GM12873 (cell line): ENCODE measurements at regions not wholly inside any gene's neighbourhood (a gene's known extent, or its start where the extent isn't known, plus 50 kb on each side); places are given as distances from the start of the nearest gene placed in this dataset.

ENCODE experiments used
- CTCF ChIP-seq: IDR thresholded peaks from 2 replicates; pipeline ENCODE4 v1.5.1; 2012; ENCODE audit warnings: low read depth, mild to moderate bottlenecking, moderate library complexity, low read length, control low read depth; ENCODE audit not compliant: insufficient read depth; ENCODE audit errors: missing control alignments

- TF ChIP-seq CTCF: peak; percentile 16
Measured at GRCh38 chr6:75546381-75546780, 52.8 kb upstream of the FILIP1 start.

DNA sequence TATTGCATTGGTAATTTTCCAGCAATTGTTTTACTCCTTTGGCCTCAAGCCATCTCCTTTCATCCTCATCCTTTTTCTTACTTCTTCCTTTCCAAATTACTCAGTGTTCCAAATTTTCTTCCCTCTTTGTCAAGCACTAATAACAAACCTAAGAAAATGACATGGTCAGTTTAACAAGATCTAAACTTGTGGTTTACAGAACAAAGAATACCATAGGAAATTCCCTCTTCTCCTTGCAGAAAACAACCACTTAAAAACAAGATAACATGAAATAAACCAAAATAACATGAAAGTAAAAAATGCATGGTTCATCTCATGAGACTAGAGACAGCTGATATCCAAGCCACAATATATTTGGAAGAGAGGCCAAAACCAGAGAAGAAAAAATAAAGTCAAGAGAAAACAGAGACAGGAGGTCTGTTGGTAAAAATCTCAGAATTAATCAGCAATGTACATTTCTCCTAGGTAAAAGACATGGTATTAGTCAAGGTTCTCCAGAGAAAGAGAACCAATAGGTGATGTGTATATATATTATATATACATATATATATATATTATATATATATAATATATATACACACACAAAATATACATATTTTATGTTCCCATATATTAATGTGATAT lies 51.0 kb upstream of the SENP6 start:
- no peak for TF ChIP-seq CTCF

- TF ChIP-seq CTCF: no peak
Measured at GRCh38 chr6:75551367-75551952, 50.2 kb upstream of the SENP6 start.
